MM.1S (cell line): ENCODE measurements at regions not wholly inside any gene's neighbourhood (a gene's known extent, or its start where the extent isn't known, plus 50 kb on each side); places are given as distances from the start of the nearest gene placed in this dataset.

Source experiments
- EZH2 ChIP-seq: fragments of 300-600 bp; sonication (generic); optimal IDR thresholded peaks from 2 replicates; pipeline ENCODE3; 2017; ENCODE audit warnings: low read depth, mild to moderate bottlenecking, antibody characterized with exemption, low read length, mixed read lengths
- TF ChIP-seq, protein P1 (sequence below): fragments of 300-600 bp; sonication (generic); IDR thresholded peaks from 2 replicates; pipeline ENCODE4 v1.5.1; 2016; ENCODE audit warnings: antibody characterized with exemption, low read length, mixed read lengths

DNA sequence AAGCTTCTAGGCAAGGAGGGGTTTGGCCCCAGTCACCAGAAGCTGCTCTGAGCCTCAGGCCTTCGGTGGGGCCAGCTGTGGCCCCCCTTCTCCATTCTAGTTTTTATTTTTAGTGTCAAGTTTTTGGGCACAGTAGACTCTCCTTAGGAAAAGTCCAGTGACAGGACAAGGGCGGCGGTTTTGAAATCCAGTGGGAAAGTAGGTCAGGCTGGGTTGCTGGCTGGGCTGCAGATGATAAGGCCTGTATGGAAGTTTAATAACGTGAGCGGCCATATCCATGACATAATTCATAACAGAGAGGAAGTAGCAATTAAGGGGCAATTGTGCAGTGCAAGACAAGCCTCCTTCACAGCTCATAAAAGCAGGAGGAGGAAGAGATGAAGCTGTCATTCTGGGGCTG lies 87.1 kb upstream of the ZNF716 start:
- TF ChIP-seq, protein P1, sequence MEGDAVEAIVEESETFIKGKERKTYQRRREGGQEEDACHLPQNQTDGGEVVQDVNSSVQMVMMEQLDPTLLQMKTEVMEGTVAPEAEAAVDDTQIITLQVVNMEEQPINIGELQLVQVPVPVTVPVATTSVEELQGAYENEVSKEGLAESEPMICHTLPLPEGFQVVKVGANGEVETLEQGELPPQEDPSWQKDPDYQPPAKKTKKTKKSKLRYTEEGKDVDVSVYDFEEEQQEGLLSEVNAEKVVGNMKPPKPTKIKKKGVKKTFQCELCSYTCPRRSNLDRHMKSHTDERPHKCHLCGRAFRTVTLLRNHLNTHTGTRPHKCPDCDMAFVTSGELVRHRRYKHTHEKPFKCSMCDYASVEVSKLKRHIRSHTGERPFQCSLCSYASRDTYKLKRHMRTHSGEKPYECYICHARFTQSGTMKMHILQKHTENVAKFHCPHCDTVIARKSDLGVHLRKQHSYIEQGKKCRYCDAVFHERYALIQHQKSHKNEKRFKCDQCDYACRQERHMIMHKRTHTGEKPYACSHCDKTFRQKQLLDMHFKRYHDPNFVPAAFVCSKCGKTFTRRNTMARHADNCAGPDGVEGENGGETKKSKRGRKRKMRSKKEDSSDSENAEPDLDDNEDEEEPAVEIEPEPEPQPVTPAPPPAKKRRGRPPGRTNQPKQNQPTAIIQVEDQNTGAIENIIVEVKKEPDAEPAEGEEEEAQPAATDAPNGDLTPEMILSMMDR, result no peak
- no peak for TF ChIP-seq EZH2
